ENCODE measurements at regions not wholly inside any gene's neighbourhood (a gene's known extent, or its start where the extent isn't known, plus 50 kb on each side); places are given as distances from the start of the nearest gene placed in this dataset.

DNA sequence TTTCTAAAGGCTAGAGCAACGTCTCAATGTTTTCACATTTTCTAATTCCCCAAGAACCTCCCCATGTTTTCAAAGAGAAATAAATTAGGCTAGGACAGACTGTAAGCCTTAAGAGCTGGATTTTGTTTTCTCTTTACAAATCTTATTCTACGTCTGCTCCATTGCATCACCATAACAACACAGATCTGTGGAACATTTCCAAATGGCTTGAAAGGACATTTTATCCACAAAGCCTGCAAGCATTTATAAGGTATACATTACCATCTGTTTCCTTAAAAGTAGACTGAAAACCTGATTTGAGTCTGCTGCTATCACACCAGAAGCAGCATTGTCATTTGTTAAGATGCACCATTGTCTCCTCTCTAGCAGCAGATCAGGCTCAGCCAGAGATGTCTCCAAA, 115.3 kb upstream of the PLEKHA5 start:
- TF ChIP-seq, protein P1, sequence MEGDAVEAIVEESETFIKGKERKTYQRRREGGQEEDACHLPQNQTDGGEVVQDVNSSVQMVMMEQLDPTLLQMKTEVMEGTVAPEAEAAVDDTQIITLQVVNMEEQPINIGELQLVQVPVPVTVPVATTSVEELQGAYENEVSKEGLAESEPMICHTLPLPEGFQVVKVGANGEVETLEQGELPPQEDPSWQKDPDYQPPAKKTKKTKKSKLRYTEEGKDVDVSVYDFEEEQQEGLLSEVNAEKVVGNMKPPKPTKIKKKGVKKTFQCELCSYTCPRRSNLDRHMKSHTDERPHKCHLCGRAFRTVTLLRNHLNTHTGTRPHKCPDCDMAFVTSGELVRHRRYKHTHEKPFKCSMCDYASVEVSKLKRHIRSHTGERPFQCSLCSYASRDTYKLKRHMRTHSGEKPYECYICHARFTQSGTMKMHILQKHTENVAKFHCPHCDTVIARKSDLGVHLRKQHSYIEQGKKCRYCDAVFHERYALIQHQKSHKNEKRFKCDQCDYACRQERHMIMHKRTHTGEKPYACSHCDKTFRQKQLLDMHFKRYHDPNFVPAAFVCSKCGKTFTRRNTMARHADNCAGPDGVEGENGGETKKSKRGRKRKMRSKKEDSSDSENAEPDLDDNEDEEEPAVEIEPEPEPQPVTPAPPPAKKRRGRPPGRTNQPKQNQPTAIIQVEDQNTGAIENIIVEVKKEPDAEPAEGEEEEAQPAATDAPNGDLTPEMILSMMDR (conservative IDR thresholded peaks at IDR 0.05) = no peak
- no peak for TF ChIP-seq ZFX (IDR thresholded peaks at IDR 0.05)
- no peak overlapping the region for H3K27ac ChIP-seq

DNA sequence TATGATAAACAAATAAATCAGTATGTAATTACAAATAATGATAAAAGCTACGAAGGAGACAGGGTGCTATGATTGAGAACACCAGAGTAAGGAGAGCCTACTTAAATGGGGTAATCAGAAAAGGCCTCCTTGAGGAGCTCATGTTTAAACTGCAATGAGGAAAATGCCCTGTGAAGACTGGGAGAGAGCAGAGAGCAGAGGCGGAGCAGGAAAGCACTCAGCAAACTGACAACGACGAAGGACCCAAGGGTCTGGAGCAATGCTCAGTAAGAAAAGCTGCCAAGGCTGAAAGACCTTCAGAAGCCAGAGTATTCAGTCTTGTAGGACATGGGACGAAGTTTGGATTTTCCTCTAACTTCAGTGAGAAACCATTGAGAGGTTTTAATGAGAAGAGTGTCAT, 114.2 kb upstream of the PLEKHA5 start:
- TF ChIP-seq, protein P1 (conservative IDR thresholded peaks at IDR 0.05) = no peak
- TF ChIP-seq ZFX (IDR thresholded peaks at IDR 0.05) = no peak
- H3K27ac ChIP-seq = no peak overlapping the region

DNA sequence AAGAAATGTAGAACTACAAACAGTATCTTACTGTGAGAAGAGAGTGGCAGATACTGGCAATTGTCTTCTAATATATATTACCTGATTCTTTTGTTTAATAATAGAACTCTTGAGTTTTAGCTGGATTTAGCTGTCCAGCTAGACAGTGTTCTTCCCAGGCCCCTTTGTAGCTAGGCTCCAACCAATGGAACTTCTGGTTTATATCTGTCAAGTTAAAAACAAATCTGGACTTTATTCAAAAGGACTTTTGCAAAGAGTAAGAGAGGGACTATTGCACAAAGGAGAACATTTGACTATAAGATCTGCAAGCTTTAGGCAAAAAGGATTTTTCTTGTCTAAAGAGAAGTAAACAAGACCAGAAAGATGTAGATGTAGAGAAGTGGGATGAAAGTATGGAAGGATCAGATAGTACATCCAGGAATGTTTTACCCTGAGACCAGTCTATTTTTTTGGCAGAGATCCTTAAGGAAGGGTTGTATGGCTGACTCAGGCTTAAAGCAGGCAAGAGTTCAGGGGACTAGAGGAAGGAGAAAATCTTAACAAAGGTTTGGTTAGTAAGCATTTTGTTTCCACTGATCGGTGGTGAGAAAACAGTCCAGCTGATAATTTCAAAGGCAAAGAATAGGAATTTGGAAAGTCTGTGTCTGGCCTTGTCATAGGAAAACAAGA, 111.1 kb upstream of the PLEKHA5 start:
- TF ChIP-seq ZFX (IDR thresholded peaks at IDR 0.05) = no peak
- TF ChIP-seq, protein P1 (conservative IDR thresholded peaks at IDR 0.05) = no peak
- H3K27ac ChIP-seq = no peak overlapping the region

DNA sequence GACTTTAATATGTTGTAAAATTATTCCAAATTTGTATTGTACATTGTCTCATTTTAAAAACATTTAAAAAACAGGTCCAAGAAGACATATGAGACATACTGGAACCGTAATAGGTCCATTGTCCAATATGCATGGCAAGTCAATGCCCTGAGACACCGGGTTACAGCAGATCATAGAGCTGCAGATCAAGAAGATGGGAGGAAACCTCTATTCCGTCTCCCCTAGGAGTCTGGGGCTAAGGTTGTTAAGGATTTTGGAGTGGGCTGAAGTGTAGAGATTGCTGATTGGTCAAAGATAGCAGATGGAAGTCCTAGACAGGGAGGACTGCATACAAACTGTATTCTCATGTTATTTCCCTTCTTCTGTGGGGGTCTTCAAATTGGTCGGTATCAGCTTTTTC, 108.3 kb upstream of the PLEKHA5 start:
- TF ChIP-seq ZFX (IDR thresholded peaks at IDR 0.05) = no peak
- TF ChIP-seq, protein P1 (conservative IDR thresholded peaks at IDR 0.05) = no peak
- H3K27ac ChIP-seq = no peak overlapping the region

DNA sequence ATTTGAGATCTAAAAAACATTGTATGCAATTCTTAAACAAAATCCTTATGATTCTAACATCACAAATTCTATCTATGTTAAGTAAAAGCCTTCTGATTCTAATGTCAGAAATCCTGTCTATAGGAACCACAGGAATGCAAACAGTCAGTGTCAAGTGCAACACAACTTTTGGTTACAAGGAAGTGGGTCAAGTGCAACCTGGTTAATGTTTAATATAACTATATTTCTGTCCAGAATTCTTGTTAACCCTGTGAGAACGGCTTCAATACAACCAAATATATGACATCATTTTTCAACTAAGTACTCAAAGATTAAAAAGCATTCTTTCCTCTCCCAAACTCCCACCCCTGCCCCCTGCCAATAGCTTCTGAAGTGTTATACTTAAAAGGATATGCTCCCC, 107.9 kb upstream of the PLEKHA5 start:
- no peak for TF ChIP-seq ZFX (IDR thresholded peaks at IDR 0.05)
- TF ChIP-seq, protein P1 (conservative IDR thresholded peaks at IDR 0.05) = no peak
- H3K27ac ChIP-seq = no peak overlapping the region

DNA sequence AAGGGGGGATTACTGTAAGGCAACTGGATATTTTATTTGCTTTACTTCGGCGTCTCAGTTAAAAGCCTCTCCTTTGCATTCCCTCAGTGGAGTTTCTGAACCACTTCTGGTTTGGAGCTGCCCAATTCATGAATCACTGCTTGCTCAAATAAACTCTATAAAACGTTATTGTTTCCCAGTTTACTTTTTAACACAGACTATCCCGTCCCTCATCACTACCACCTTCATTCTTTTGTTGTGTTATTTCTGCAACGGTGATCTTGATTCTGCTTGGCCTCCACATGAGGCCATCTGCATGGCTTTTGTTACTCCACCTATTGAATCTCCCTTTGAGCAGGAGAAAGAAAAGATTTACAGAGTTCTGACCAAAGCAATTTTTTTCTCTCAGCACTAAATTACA, 104.0 kb upstream of the PLEKHA5 start:
- TF ChIP-seq, protein P1 (conservative IDR thresholded peaks at IDR 0.05) = no peak
- H3K27ac ChIP-seq = no peak overlapping the region

DNA sequence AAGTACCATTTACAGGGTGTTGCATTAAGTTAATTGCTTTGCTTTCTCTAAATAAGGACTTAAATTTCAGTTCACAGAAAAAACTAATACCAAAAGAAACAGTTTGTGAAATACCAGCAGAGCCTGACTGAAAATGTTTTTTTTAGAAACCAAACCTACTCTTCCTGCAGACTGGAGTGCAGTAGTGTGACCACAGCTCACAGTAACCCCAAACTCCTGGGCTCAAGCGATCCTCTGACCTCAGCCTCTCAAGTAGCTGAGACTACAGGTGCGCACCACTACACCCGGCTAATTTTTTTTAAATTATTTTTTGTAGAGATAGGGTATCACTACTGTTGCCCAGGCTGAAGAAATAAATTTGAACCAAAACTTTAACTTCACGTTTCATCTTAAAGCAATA, 103.5 kb upstream of the PLEKHA5 start:
- TF ChIP-seq ZFX (IDR thresholded peaks at IDR 0.05) = no peak
- TF ChIP-seq, protein P1 (conservative IDR thresholded peaks at IDR 0.05) = no peak
- no peak overlapping the region for H3K27ac ChIP-seq

Data from C4-2B (cell line).